ENCODE measurements at regions not wholly inside any gene's neighbourhood (a gene's known extent, or its start where the extent isn't known, plus 50 kb on each side); places are given as distances from the start of the nearest gene placed in this dataset.

DNA sequence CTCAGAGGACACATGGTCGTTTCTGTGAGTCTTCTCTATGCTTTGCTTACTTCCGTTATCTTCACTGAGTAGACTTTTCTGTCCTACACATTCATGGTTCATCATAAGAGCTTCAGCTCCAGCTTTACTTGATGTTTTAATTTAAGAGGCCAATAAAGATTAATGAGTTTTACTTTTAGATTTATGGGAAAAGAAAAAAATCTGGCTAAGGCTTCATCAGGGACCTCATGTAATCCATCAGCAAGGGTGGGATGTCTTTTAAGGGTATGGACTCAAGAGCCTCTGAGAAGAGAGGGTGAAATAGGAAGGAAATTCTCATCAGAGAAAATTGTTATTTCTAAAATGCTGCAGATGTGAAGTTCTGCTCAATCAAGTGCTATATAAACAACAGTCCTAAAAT, 963.0 kb upstream of the RAG2 start:
- no peak overlapping the region for H3K4me3 ChIP-seq (ENCODE audit: low read depth, low read length)
- DNase-seq (ENCODE audit: low read depth) = no peak

DNA sequence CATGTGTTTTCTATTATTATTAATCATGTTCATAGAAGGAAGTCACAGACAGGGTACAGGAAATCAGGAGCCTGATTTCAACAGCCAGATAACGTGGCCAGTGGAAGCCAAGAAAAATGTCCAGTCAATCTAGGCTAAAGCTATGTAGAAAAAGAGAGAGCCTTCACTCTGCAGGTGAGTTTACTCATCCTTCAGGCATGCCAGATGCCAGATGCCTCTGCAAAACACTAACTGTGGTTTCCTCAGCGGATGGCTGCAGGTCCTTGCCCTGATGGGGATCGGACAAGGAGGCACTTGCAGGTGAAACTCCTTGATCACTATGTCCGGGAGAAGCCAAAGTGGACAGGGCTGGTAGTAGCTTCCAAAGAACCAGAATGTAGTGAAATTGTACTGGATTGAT, 962.3 kb upstream of the RAG2 start:
- no peak overlapping the region for H3K4me3 ChIP-seq (ENCODE audit: low read depth, low read length)
- DNase-seq (ENCODE audit: low read depth) = no peak

DNA sequence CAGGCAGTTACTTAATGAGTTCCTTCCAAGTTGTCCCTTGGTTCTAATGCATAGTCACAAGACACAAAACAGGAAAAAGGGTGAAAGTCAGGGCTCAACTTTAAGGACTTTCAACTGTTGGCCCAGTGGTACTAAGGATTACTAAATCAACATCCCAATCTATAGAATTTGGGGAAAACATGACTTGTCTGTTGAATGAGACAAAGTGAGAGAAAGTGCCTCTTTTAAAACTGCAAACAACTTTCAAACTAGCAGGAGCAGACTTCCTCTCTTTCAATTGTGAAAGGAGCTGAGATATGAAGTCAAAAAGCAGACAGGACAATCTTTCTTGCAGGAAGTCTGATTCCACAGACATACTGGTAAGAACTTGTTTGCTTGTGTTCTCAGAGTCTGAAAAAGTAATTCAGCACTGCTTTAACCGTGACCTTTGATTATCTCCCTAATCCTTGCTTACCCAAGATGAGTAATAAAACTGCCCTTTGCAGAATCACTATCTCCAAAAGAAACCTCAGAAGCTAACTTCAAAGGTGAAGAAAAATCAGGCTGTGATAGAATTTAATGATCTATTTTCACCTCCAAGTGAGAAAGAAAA, 960.7 kb upstream of the RAG2 start:
- no peak overlapping the region for H3K4me3 ChIP-seq (ENCODE audit: low read depth, low read length)
- DNase-seq (ENCODE audit: low read depth) = no peak

- no peak for DNase-seq (ENCODE audit: low read depth)
- H3K4me3 ChIP-seq (ENCODE audit: low read depth, low read length) = no peak overlapping the region
Observed at GRCh38 chr11:37557990-37558389, 960.0 kb upstream of the RAG2 start.

GRCh38 chr11:37552284-37552683, 954.2 kb upstream of the RAG2 start:
- H3K4me3 ChIP-seq (ENCODE audit: low read depth, low read length) = no peak overlapping the region
- no peak for DNase-seq (ENCODE audit: low read depth)

GRCh38 chr11:37544491-37544890, 946.5 kb upstream of the RAG2 start:
- DNase-seq (ENCODE audit: low read depth) = no peak
- no peak overlapping the region for H3K4me3 ChIP-seq (ENCODE audit: low read depth, low read length)

DNA sequence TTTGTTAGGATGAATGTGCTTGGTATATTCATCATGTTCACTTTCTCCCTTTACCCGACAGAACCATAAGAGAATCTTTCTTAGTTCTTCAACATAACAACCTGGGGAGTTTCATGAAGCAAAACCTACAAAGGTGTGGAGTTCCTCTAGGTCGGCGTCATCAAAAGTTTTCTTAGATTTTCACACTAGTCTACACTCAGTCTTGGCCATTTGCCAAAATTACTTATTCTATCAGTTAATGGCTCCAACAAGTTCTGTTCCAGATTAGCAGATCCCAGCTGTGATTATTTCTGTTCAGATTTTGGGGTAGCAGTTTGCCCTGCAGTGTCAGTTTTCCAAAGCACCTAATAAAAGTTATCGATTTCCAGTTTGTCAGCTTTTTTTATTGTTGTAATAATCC, 935.8 kb upstream of the RAG2 start:
- H3K4me3 ChIP-seq (ENCODE audit: low read depth, low read length) = no peak overlapping the region
- no peak for DNase-seq (ENCODE audit: low read depth)

GRCh38 chr11:37533087-37533486, 935.1 kb upstream of the RAG2 start:
- DNase-seq (ENCODE audit: low read depth) = no peak
- no peak overlapping the region for H3K4me3 ChIP-seq (ENCODE audit: low read depth, low read length)

DNA sequence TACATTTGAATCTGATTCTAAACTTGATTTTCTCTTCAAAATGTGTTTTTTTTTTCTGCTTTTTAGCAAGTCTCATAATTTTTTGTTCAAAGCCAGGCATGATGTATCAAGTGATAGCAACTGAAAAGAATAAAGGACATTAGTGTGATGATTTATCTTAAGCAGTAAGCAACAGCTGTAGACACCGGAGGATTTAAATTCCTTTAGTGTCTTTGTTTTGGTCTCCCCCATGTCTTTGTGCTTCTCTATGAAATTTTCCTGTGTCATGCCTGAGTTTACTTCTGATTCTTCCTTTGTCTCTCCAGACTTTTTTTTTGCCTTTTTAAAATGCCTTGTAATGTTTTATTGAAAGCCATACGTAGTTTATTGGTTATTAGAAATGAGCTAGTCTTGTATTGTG, 934.2 kb upstream of the RAG2 start:
- H3K4me3 ChIP-seq (ENCODE audit: low read depth, low read length) = no peak overlapping the region
- no peak for DNase-seq (ENCODE audit: low read depth)

GRCh38 chr11:37527545-37527944, 929.5 kb upstream of the RAG2 start:
- no peak for DNase-seq (ENCODE audit: low read depth)
- H3K4me3 ChIP-seq (ENCODE audit: low read depth, low read length) = no peak overlapping the region

GRCh38 chr11:37525336-37525735, 927.3 kb upstream of the RAG2 start:
- H3K4me3 ChIP-seq (ENCODE audit: low read depth, low read length) = no peak overlapping the region
- no peak for DNase-seq (ENCODE audit: low read depth)

- H3K4me3 ChIP-seq (ENCODE audit: low read depth, low read length) = no peak overlapping the region
- no peak for DNase-seq (ENCODE audit: low read depth)
Observed at GRCh38 chr11:37519781-37520180, 921.7 kb upstream of the RAG2 start.

DNA sequence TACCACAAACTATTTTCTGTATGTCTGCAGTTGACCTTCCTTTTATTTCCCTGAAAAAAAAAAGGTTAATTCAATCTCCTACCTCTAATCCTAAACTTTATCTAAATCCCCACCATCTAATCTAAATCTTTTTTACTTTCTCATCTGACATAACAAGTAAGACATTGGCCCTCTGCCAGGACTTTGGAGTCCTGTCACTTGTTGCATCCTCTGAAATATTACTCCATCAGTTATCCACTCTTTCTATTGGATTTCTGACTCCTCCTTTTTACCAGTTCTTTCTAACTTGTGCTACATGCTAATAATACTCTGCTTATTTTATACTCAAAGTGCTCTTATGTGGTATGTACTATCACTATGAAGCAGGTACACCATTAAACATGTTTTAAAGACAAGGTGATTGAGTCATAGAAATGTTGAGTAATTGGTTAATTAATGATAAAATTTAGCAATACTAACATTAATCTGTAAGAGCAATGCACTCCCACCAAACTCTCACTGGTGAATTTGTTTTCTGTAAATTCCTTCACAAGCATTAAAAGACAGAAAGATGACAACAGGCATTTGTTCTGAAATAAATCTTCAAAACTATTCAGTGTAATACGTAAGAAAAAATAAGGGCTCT, 914.2 kb upstream of the RAG2 start:
- DNase-seq (ENCODE audit: low read depth) = no peak
- no peak overlapping the region for H3K4me3 ChIP-seq (ENCODE audit: low read depth, low read length)

- no peak overlapping the region for H3K4me3 ChIP-seq (ENCODE audit: low read depth, low read length)
- peak; percentile 57 for DNase-seq (ENCODE audit: low read depth)
Observed at GRCh38 chr11:37511425-37511933, 913.4 kb upstream of the RAG2 start.

DNA sequence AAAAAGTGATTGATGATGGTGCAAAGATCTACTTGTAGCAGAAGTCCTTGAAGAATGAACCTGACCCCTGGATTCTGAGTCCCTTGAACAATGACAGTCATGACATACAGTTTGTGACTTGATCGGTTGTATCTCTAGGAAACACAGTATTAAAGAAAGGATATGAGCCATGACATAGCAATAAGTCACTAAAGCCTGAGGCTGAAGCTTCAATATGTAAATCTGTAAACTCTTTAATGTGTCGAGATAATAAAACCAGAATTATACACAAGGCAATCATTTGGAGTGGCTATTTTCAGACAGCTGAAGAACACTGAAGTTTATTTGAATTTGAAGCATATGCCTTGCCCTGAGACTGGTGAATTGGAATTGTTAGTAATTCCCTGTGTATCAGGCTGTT, 911.5 kb upstream of the RAG2 start:
- no peak overlapping the region for H3K4me3 ChIP-seq (ENCODE audit: low read depth, low read length)
- DNase-seq (ENCODE audit: low read depth) = no peak

GRCh38 chr11:37506531-37506930, 908.5 kb upstream of the RAG2 start:
- peak; percentile 12 for DNase-seq (ENCODE audit: low read depth)
- H3K4me3 ChIP-seq (ENCODE audit: low read depth, low read length) = no peak overlapping the region

- no peak for DNase-seq (ENCODE audit: low read depth)
- no peak overlapping the region for H3K4me3 ChIP-seq (ENCODE audit: low read depth, low read length)
Observed at GRCh38 chr11:37505406-37505805, 907.4 kb upstream of the RAG2 start.

GRCh38 chr11:37504921-37505320, 906.9 kb upstream of the RAG2 start:
- H3K4me3 ChIP-seq (ENCODE audit: low read depth, low read length) = no peak overlapping the region
- peak; percentile 79 for DNase-seq (ENCODE audit: low read depth)

DNA sequence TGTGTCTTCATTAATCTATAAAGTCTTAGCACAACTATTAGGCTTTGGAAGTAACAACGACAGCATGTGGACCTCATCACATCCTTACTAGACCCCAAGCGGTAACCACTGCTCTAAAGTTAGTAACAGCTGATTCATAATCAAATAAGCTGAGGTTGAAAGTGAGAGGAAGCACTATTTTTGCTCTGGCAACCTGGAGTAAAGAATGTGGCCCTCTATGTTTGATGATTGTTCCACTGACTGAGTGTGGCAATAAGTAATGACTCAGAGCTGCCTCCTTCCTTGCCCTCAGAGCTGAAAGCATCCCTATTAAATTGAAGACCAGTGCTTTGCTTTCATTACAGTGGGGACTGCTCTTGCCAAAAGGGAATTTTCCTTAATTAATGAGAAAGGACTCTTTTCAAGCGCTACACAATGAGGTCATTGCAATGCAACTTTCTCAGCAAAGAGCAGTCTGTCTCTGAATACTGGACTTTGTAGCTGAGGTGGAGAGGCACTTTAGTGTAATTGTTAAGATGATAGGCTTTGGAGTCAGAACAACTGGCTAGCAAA, 906.1 kb upstream of the RAG2 start:
- peak; percentile 82 for DNase-seq (ENCODE audit: low read depth)

GRCh38 chr11:37503411-37504059, 905.5 kb upstream of the RAG2 start:
- no peak overlapping the region for H3K4me3 ChIP-seq (ENCODE audit: low read depth, low read length)
- DNase-seq (ENCODE audit: low read depth) = no peak

More for the DNA sequence above, 906.1 kb upstream of the RAG2 start:
- H3K4me3 ChIP-seq (ENCODE audit: low read depth, low read length) = no peak overlapping the region

- no peak overlapping the region for H3K4me3 ChIP-seq (ENCODE audit: low read depth, low read length)
Observed at GRCh38 chr11:37502202-37502601, 904.2 kb upstream of the RAG2 start.

More at GRCh38 chr11:37502202-37502601, 904.2 kb upstream of the RAG2 start:
- DNase-seq (ENCODE audit: low read depth) = no peak
